SJSA1 (cell line): ENCODE measurements at regions not wholly inside any gene's neighbourhood (a gene's known extent, or its start where the extent isn't known, plus 50 kb on each side); places are given as distances from the start of the nearest gene placed in this dataset.
"Not testable (repeated sequence)": the region's sequence is repeated elsewhere in the genome, so short reads cannot be mapped to it uniquely, and the experiment has no call there.

ENCODE experiments used
- DNase-seq, 2 experiments: peaks; one replicate each; pipeline ENCODE4 v3.0.0-alpha.2; 2015 to 2020; ENCODE audit warnings: low spot score in 2 of 2, low read depth in 1 of 2
- H3K27ac ChIP-seq: fragments of 250-450 bp; sonication (Bioruptor Pico); 2 replicates; pipeline ENCODE4 v1.5.1; 2020; ENCODE audit warnings: mild to moderate bottlenecking, moderate library complexity
- H3K27me3 ChIP-seq: fragments of 250-450 bp; sonication (Bioruptor Pico); replicated peaks from 2 replicates; pipeline ENCODE4 v1.5.1; 2020; ENCODE audit warnings: mild to moderate bottlenecking, moderate library complexity
- H3K36me3 ChIP-seq: fragments of 250-450 bp; sonication (Bioruptor Pico); 2 replicates; pipeline ENCODE4 v1.5.1; 2020; ENCODE audit warnings: mild to moderate bottlenecking
- H3K4me1 ChIP-seq: fragments of 250-450 bp; sonication (Bioruptor Pico); replicated peaks from 2 replicates; pipeline ENCODE4 v1.6.1; 2021; ENCODE audit warnings: mild to moderate bottlenecking
- H3K4me3 ChIP-seq: fragments of 250-450 bp; sonication (Bioruptor Pico); 2 replicates; pipeline ENCODE4 v1.5.1; 2020; ENCODE audit warnings: mild to moderate bottlenecking
- H3K9me3 ChIP-seq: fragments of 250-450 bp; sonication (Bioruptor Pico); replicated peaks from 2 replicates; pipeline ENCODE4 v1.5.1; 2020; ENCODE audit warnings: mild to moderate bottlenecking

GRCh38 chr7:124244469-124244868 lies 211.6 kb upstream of the TMEM229A start:
- H3K4me1 ChIP-seq, H3K27ac ChIP-seq, H3K9me3 ChIP-seq: not testable (repeated sequence)

GRCh38 chr7:124219681-124220080 lies 186.8 kb upstream of the TMEM229A start:
- no peak overlapping the region for H3K27ac ChIP-seq
- no peaks in the 10 kb centered on the region for H3K9me3 ChIP-seq
- no peak for DNase-seq
- no peaks in the 10 kb centered on the region; the same call in none of the 2 replicates for H3K27me3 ChIP-seq
- H3K4me3 ChIP-seq: no peak overlapping the region
- H3K4me1 ChIP-seq: no peaks in the 10 kb centered on the region
- no peaks in the 10 kb centered on the region for H3K36me3 ChIP-seq

More at GRCh38 chr7:124244469-124244868, 211.6 kb upstream of the TMEM229A start:
- not testable (repeated sequence) for H3K36me3 ChIP-seq, DNase-seq, H3K4me3 ChIP-seq, H3K27me3 ChIP-seq

- Histone ChIP-seq H3K27me3 (0 out of 2 replicates have a peak, but pooled peaks cover 2% of the 10 kb centered on the region), H3K27ac (no peak overlapping the region), H3K36me3 (no peaks in the 10 kb centered on the region), H3K4me1 (no peaks in the 10 kb centered on the region), H3K4me3 (no peak overlapping the region), H3K9me3 (no peaks in the 10 kb centered on the region)
- no peak for DNase-seq
Measured at GRCh38 chr7:124208642-124209041, 175.8 kb upstream of the TMEM229A start.

- Histone ChIP-seq H3K4me1 (no peaks in the 10 kb centered on the region), H3K36me3 (no peaks in the 10 kb centered on the region), H3K27me3 (0 out of 2 replicates have a peak, but pooled peaks cover 2% of the 10 kb centered on the region), H3K9me3 (no peaks in the 10 kb centered on the region), H3K27ac (no peak overlapping the region), H3K4me3 (no peak overlapping the region)
- DNase-seq: no peak
Measured at GRCh38 chr7:124208173-124208572, 175.3 kb upstream of the TMEM229A start.

GRCh38 chr7:124205526-124205925 lies 172.7 kb upstream of the TMEM229A start:
- H3K4me1 ChIP-seq: no peaks in the 10 kb centered on the region
- H3K27ac ChIP-seq: no peak overlapping the region
- H3K4me3 ChIP-seq: no peak overlapping the region
- no peaks in the 10 kb centered on the region for H3K36me3 ChIP-seq
- no peak for DNase-seq
- H3K27me3 ChIP-seq: 0 out of 2 replicates have a peak, but pooled peaks cover 2% of the 10 kb centered on the region
- H3K9me3 ChIP-seq: no peaks in the 10 kb centered on the region

GRCh38 chr7:124202546-124202945 lies 169.7 kb upstream of the TMEM229A start:
- Histone ChIP-seq H3K27me3 (0 out of 2 replicates have a peak, but pooled peaks cover 2% of the 10 kb centered on the region), H3K4me3 (no peak overlapping the region), H3K4me1 (no peaks in the 10 kb centered on the region)

GRCh38 chr7:124201768-124202349 lies 169.0 kb upstream of the TMEM229A start:
- DNase-seq: no peak
- no peaks in the 10 kb centered on the region for H3K9me3 ChIP-seq
- H3K27ac ChIP-seq: no peak overlapping the region
- 0 out of 2 replicates have a peak, but pooled peaks cover 2% of the 10 kb centered on the region for H3K27me3 ChIP-seq
- H3K4me3 ChIP-seq: no peak overlapping the region
- no peaks in the 10 kb centered on the region for H3K4me1 ChIP-seq
- no peaks in the 10 kb centered on the region for H3K36me3 ChIP-seq

More at GRCh38 chr7:124202546-124202945, 169.7 kb upstream of the TMEM229A start:
- no peak overlapping the region for H3K27ac ChIP-seq
- no peak for DNase-seq
- H3K36me3 ChIP-seq: no peaks in the 10 kb centered on the region
- no peaks in the 10 kb centered on the region for H3K9me3 ChIP-seq

GRCh38 chr7:124196519-124196918 lies 163.7 kb upstream of the TMEM229A start:
- no peaks in the 10 kb centered on the region for H3K4me1 ChIP-seq
- H3K4me3 ChIP-seq: no peak overlapping the region
- DNase-seq: no peak
- no peak overlapping the region for H3K27ac ChIP-seq
- no peaks in the 10 kb centered on the region for H3K36me3 ChIP-seq
- H3K27me3 ChIP-seq: no peaks in the 10 kb centered on the region
- no peaks in the 10 kb centered on the region for H3K9me3 ChIP-seq

GRCh38 chr7:124192885-124193284 lies 160.0 kb upstream of the TMEM229A start:
- DNase-seq: no peak
- Histone ChIP-seq H3K27me3 (no peaks in the 10 kb centered on the region), H3K9me3 (no peaks in the 10 kb centered on the region), H3K4me3 (no peak overlapping the region), H3K27ac (no peak overlapping the region), H3K4me1 (no peaks in the 10 kb centered on the region), H3K36me3 (no peaks in the 10 kb centered on the region)

- Histone ChIP-seq H3K36me3 (no peaks in the 10 kb centered on the region), H3K9me3 (no peaks in the 10 kb centered on the region), H3K27ac (no peak overlapping the region), H3K4me1 (no peaks in the 10 kb centered on the region), H3K27me3 (no peaks in the 10 kb centered on the region), H3K4me3 (no peak overlapping the region)
- DNase-seq: no peak
Measured at GRCh38 chr7:124191713-124192112, 158.8 kb upstream of the TMEM229A start.

- no peak for DNase-seq
- Histone ChIP-seq H3K27me3 (no peaks in the 10 kb centered on the region), H3K4me1 (no peaks in the 10 kb centered on the region), H3K9me3 (no peaks in the 10 kb centered on the region), H3K4me3 (no peak overlapping the region), H3K27ac (no peak overlapping the region), H3K36me3 (no peaks in the 10 kb centered on the region)
Measured at GRCh38 chr7:124191030-124191429, 158.2 kb upstream of the TMEM229A start.

GRCh38 chr7:124188576-124188975 lies 155.7 kb upstream of the TMEM229A start:
- Histone ChIP-seq H3K27me3 (no peaks in the 10 kb centered on the region), H3K4me3 (no peak overlapping the region), H3K9me3 (no peaks in the 10 kb centered on the region), H3K27ac (no peak overlapping the region), H3K4me1 (no peaks in the 10 kb centered on the region), H3K36me3 (no peaks in the 10 kb centered on the region)
- DNase-seq: no peak

- H3K4me3 ChIP-seq: no peak overlapping the region
- no peak for DNase-seq
- H3K4me1 ChIP-seq: no peaks in the 10 kb centered on the region
- H3K27ac ChIP-seq: no peak overlapping the region
- H3K36me3 ChIP-seq: no peaks in the 10 kb centered on the region
- H3K27me3 ChIP-seq: no peaks in the 10 kb centered on the region
- no peaks in the 10 kb centered on the region for H3K9me3 ChIP-seq
Measured at GRCh38 chr7:124187962-124188361, 155.1 kb upstream of the TMEM229A start.

- DNase-seq: no peak
- Histone ChIP-seq H3K9me3 (no peaks in the 10 kb centered on the region), H3K27me3 (no peaks in the 10 kb centered on the region), H3K27ac (no peak overlapping the region), H3K4me1 (no peaks in the 10 kb centered on the region), H3K36me3 (no peaks in the 10 kb centered on the region), H3K4me3 (no peak overlapping the region)
Measured at GRCh38 chr7:124183649-124184048, 150.8 kb upstream of the TMEM229A start.

- no peaks in the 10 kb centered on the region for H3K4me1 ChIP-seq
- no peak for DNase-seq
- H3K27me3 ChIP-seq: no peaks in the 10 kb centered on the region
- H3K9me3 ChIP-seq: no peaks in the 10 kb centered on the region
- no peak overlapping the region for H3K27ac ChIP-seq
- H3K4me3 ChIP-seq: no peak overlapping the region
- H3K36me3 ChIP-seq: no peaks in the 10 kb centered on the region
Measured at GRCh38 chr7:124179641-124180040, 146.8 kb upstream of the TMEM229A start.
